Right renal pelvis (tissue), 4 donors: ENCODE measurements at regions not wholly inside any gene's neighbourhood (a gene's known extent, or its start where the extent isn't known, plus 50 kb on each side); places are given as distances from the start of the nearest gene placed in this dataset.
A peak's percentile ranks its signal among the peaks of the same experiment; 100 is the strongest.
"Not testable (repeated sequence)": the region's sequence is repeated elsewhere in the genome, so short reads cannot be mapped to it uniquely, and the experiment has no call there.

Experiments
- DNase-seq, 4 donors: peaks; one replicate each; pipeline ENCODE4 v3.0.0-alpha.2; 2013; ENCODE audit warnings: low read depth in 4 of 4, low spot score in 3 of 4, missing footprints in 1 of 4

GRCh38 chr7:97372882-97373281 lies 255.4 kb downstream of the SDHAF3 start:
- no peak for DNase-seq

- no peak for DNase-seq
Measured at GRCh38 chr7:97373736-97374135, 256.2 kb downstream of the SDHAF3 start.

GRCh38 chr7:97377713-97378112 lies 260.2 kb downstream of the SDHAF3 start:
- DNase-seq: no peak

DNA sequence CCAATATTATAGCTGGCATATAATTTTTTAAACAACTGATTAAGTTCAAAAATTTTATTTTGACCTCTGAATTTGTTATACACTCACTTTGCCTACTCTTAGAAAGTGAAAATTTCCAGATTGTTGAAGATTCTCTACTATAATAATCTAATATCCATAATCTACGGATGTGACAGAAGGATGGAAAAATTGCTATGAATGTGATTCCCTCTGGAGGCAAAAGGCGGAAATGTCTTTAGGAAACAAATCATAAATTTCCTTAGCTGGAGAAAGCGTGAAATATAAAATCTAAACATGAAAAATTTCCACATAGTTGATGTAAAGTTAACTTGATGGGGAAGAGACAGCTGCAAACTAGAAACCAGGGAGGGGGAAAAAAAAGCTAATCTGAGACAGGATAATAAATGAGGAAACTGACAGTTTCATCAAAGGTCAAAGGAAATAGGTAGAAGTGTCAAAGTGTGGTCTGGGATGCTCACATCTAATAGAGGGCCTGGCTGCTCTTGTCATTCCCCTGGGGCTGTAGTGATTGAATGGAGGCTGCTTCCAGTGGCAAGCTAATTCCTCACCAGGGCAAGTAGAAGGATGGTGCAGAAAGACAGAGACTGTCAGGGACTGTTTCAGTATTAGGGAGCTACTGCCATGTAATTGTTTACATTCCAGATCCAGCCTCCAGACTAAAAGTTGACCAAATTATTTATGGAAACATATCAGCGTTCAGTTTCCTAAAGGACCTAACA lies 264.5 kb downstream of the SDHAF3 start:
- no peak for DNase-seq

GRCh38 chr7:97390052-97390451 lies 272.6 kb downstream of the SDHAF3 start:
- DNase-seq: no peak

DNA sequence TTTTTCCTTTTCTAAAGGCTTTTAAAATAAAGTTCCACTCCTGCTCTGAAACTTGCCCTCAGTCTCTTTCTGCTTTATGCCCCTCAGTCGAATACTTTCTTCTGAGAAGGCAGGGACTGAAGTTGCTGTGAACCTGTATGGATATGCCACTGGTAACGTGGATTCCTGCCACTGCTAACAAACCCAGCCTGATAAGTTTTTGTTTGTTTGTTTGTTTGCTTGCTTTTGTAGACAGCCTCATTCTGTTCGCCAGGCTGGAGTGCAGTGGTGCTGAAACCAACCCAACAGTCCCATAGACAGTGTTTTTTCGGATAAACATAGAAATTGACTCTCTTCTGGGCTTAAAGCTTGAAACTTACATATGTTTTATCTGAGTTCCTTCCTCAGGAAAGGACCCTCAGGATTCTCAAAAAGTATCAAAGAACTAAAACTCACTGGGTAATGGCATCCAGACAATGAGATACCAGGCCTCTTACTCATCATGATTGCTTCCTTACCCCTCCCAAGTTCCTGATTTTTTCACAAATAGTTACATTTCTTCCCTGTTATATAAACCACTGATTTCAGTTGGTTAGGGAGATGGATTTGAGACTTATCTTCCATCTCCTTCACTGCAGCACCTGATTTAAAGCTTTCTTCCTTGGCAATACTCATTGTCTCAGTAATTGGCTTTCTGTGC lies 273.6 kb downstream of the SDHAF3 start:
- no peak for DNase-seq

- DNase-seq: no peak
Measured at GRCh38 chr7:97401398-97401797, 283.9 kb downstream of the SDHAF3 start.

DNA sequence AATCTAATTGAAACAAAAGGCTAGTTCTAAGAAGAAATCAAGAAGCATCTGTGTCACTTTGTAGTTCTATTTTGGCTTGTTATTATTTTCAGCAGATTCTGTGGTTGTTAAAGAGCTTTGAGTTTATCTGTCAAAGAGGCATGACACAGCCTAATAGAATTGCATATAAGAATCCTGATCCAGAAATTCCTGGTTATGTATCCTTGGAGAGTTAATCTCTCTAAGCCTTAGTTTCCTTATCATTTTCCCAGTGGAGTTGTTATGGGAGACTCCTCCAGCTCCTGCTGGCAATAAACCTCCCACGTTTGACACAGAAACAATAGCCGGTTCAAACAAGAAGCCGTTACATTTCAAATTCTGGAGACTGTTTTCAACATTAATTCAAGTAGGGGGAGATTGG lies 288.3 kb downstream of the SDHAF3 start:
- DNase-seq: no peak

- DNase-seq: no peak
Measured at GRCh38 chr7:97407106-97407505, 289.6 kb downstream of the SDHAF3 start.

DNA sequence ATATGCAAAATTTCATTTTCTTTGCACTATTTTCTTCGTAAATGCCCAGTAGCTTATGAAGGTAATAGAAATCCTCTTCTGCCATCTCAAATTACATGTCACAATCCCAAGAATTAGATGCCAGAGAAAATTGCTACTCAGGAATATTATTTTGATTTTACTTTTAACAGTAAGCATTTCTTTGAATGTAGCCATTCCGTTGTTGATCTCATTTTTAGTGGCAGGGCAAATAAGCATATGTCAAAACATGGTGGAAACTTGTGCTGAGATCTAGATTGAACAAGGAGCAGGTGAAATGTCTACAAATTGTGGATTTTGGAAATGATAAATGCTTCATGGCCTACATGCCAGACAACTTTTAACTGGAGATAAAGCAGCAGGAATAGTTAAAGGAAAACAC lies 291.8 kb downstream of the SDHAF3 start:
- DNase-seq: no peak

DNA sequence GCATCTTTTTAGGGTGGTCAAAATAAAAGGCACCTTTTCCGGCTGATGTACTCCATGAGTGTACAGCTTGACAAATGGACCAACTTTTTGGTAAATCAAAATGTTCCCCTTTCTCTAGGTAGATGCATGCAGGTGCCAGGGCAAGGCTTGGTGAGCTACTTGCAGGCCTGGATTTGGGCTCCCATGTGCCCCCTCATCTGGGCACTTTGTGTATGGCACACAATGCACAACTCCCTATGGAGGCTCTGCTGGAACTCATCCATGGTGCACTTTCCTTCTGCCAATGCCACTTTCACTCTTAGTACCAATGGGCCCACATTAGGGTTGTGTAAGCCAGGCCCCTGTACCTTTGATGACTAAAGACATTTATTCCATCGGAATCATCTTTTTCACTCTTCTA lies 300.8 kb downstream of the SDHAF3 start:
- DNase-seq: no peak

DNA sequence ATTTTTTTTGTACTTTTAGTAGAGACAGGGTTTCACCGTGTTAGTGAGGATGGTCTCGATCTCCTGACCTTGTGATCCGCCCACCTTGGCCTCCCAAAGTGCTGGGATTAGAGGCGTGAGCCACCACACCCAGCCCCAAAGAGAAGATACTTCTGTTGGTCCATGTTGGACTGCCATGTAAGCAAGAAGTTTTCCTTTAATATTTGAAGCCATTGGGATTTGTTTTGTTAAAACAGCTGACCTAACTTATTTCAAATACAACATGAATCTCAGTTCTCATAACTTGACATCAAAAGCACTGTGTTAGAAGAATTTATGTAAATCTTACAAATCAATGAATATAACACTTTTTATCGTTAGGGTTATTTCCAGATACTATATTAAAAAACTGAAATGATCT lies 302.4 kb downstream of the SDHAF3 start:
- no peak for DNase-seq

DNA sequence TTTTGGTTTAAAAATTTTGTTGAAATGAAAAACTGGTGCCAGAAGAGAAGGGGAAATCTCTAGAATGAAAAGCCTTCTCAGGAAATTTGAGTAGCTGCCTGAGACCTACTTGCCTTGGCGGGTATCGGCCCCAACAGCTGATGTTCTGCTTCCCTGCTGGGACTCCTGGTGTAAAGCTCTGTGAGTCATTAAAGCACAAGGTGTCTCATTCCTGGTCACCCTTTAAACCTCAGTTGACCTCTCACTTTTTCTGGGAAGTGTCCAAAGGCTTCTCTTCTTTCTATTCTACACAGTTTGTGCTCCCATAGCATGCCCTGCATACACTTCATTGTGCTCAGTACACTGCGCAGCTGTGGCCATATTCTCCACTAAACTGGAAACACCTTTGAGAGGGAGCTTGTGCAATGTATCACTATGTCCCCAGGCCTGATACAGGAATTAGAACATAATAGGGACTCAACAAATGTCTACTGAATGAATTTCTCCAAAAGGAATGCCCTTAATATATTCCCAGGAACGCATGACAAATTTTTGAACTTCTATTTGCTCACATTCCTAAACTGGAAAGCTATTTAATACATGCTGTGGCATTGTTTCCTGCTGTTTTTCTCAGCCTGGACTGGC lies 303.9 kb downstream of the SDHAF3 start:
- no peak for DNase-seq

DNA sequence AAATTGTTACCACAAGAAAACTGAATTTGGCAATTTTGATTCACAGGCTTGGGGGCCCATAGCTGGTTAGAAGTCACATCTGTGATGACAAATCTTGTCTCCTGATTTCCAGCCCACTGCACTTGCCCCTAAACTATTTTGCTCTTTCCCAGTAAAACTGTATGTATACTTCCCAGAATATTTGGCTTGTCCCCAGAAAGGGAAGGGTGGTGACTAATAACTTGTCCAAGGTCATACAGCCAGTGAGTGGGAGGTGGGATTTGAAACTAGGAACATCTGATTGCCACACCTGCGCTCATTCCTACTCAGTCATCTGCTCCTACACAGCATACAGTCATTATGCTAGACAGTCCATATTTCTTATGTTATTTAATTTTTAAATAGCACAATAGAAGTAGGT lies 304.5 kb downstream of the SDHAF3 start:
- no peak for DNase-seq

DNA sequence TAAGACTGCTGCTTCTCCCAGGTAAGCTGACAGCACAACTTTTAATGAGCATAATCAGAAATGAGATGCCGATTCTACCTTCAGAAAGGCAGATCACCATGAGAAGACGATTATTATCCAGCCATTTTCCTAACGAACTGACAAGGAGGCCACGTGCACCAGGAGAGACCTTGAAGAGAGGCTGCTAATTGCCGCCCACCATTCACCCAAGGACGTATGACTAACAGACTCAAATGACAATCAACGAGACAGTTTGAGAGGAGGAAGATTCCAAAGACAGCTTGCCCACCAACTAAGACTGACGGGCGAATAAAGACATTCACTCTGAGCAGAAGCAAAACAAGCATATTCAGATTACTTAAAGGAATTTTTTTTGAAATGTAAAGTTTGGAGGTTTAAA lies 301.9 kb upstream of the TAC1 start:
- no peak for DNase-seq

DNA sequence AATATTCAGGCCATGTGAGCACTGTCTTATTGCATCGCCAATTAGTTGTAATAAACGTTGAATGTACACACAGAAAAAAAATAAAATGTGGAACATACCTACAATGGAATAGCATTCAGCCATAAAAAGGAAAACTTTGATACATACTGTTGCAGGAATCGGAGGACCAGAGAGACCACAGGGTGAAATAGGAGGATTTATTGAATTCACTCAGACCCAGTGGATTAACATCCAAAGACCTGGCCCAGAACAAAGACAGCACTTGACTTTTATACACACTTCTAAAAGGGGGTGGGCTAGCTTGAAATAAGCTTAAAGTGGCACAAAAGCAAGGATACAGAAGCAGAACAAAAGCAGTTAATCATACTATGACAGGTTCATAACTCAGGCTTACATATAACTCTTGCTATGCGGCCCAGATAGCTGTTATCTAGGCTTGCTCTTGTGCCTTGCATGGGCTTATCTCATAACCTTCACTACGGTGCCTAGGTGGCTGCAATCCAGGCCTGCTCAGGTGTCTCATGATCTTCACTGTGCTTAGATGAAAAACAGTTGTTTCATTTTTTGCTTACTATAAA lies 292.2 kb upstream of the TAC1 start:
- no peak for DNase-seq

DNA sequence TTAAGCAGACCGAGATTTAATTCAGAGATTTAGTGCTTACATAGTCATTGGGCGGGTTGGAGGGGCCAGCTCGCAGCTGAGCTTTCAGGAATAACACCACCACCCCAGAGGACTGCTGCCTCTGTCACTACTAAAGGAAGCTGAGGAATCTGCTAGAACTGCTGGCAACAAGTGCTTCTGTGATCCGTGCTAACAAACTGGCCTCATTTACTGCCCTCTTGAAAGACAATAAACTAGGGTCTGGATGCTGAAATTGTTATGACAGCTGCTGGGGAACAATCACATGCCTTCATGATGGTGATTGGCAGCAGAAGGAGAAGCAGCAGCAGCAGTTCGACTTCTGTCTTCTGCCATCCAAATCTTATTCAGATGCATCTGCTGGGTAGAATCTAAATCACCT lies 285.5 kb upstream of the TAC1 start:
- DNase-seq: no peak

DNA sequence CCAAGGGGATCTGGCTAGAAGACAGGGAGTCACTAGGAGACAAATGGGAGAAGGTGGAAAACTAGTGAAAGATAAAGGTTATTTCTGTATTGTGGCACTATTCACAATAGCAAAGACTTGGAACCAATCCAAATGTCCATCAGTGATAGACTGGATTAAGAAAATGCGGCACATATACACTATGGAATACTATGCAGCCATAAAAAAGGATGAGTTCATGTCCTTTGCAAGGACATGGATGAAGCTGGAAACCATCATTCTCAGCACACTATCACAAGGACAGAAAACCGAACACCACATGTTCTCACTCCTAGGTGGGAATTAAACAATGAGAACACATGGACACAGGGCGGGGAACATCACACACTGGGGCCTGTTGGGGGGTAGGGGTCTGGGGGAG lies 282.4 kb upstream of the TAC1 start:
- DNase-seq: not testable (repeated sequence)

- DNase-seq: no peak
Measured at GRCh38 chr7:97450516-97450915, 281.4 kb upstream of the TAC1 start.

DNA sequence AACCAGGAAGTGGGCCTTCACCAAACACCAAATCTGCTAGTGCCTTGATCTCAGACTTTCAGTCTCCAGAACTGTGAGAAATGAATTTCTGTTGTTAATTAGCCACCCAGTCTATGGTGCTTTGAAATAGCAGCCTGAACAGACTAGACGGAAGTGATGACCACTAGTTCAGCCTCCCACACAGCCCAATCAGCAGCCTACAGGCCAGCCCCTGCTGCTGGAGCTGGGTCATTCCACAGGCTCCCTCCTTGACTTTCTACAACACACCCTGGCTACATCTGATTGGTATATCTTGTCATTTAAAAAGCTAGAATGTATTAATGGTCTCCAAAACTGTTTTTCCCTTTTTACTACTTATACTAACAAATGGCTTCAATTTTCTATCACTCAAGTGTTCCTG lies 277.2 kb upstream of the TAC1 start:
- no peak for DNase-seq

DNA sequence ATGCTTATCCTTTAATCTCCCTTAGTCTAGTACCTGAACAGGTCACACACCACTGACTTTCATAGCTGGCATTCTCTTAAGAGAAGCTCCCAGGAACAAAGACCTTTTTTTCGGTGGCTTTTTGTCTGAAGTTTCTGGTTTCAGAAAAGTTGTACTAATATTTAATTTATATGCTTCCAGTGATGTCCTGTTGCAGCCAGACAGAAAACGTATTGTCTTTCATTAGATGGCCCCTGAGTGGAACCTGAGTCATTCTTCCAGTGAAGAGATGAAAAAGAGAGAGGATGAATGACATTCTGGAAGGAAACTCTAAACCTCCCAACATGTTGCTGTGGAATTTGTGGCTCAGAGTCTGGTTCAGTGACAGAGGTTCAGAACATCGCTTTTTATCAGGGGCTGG lies 274.8 kb upstream of the TAC1 start:
- DNase-seq: peak in 2 of 4 donors; percentile 18 to 31

- no peak for DNase-seq
Measured at GRCh38 chr7:97460433-97460832, 271.5 kb upstream of the TAC1 start.
